GM23338 (cell line): ENCODE measurements at regions not wholly inside any gene's neighbourhood (a gene's known extent, or its start where the extent isn't known, plus 50 kb on each side); places are given as distances from the start of the nearest gene placed in this dataset.

Experiments used
- ATAC-seq: fragments of 200-7000 bp; cut with Tn5 transposase; 3 replicates; pipeline ENCODE4 v1.9.1; 2020
- DNase-seq: peaks from one replicate; pipeline ENCODE4 v3.0.0-alpha.2; 2015; ENCODE audit warnings: low spot score
- H2AFZ ChIP-seq: fragments of 200-600 bp; sonication (generic); 2 replicates; pipeline ENCODE4 v1.8.0; 2016; ENCODE audit warnings: antibody characterized with exemption, mild to moderate bottlenecking, moderate library complexity
- H3F3A ChIP-seq: fragments of 200-600 bp; sonication (generic); replicated peaks from 2 replicates; pipeline ENCODE4 v1.8.0; 2017; ENCODE audit warnings: antibody characterized with exemption, mixed run types, low read depth
- H3K27ac ChIP-seq: fragments of 200-600 bp; sonication (generic); 2 replicates; pipeline ENCODE4 v1.6.1; 2016; ENCODE audit warnings: low read depth
- H3K27me3 ChIP-seq: fragments of 200-600 bp; sonication (generic); 2 replicates; pipeline ENCODE4 v1.8.0; 2016; ENCODE audit warnings: mild to moderate bottlenecking, mixed run types, moderate library complexity; ENCODE audit not compliant: insufficient read depth
- H3K36me3 ChIP-seq: fragments of 200-600 bp; sonication (generic); 2 replicates; pipeline ENCODE4 v1.8.0; 2016; ENCODE audit warnings: mild to moderate bottlenecking; ENCODE audit not compliant: insufficient read depth
- H3K4me1 ChIP-seq: fragments of 200-600 bp; sonication (generic); 2 replicates; pipeline ENCODE4 v1.8.0; 2016; ENCODE audit warnings: mild to moderate bottlenecking, moderate library complexity; ENCODE audit not compliant: insufficient read depth
- H3K4me2 ChIP-seq: fragments of 200-600 bp; sonication (generic); 2 replicates; pipeline ENCODE4 v1.7.1; 2017; ENCODE audit warnings: mixed run types
- H3K4me3 ChIP-seq: fragments of 200-600 bp; sonication (generic); 2 replicates; pipeline ENCODE4 v1.6.1; 2016; ENCODE audit warnings: mixed run types
- H3K79me2 ChIP-seq: fragments of 200-600 bp; sonication (generic); replicated peaks from 2 replicates; pipeline ENCODE4 v1.8.0; 2017; ENCODE audit warnings: mild to moderate bottlenecking; ENCODE audit not compliant: insufficient read depth
- H3K9me2 ChIP-seq: fragments of 200-600 bp; sonication (generic); 2 replicates; pipeline ENCODE4 v1.8.0; 2017; ENCODE audit not compliant: insufficient read depth
- H4K20me1 ChIP-seq: fragments of 200-600 bp; sonication (generic); replicated peaks from 2 replicates; pipeline ENCODE4 v1.8.0; 2017; ENCODE audit warnings: mild to moderate bottlenecking; ENCODE audit not compliant: insufficient read depth
- H3K27ac Mint-ChIP-seq: 2 replicates; pipeline ENCODE4 v1.8.0; 2020; ENCODE audit warnings: inconsistent platforms, mild to moderate bottlenecking, moderate library complexity, mixed read lengths
- H3K27me3 Mint-ChIP-seq: 3 replicates; pipeline ENCODE4 v1.8.0; 2022; ENCODE audit warnings: low read depth, mild to moderate bottlenecking, moderate library complexity, mixed read lengths, inconsistent platforms; ENCODE audit not compliant: insufficient read depth, poor library complexity
- H3K36me3 Mint-ChIP-seq: 3 replicates; pipeline ENCODE4 v1.8.0; 2021; ENCODE audit warnings: low read depth, mild to moderate bottlenecking, inconsistent platforms, moderate library complexity, mixed read lengths
- H3K4me1 Mint-ChIP-seq: 3 replicates; pipeline ENCODE4 v1.8.0; 2020; ENCODE audit warnings: mild to moderate bottlenecking, inconsistent platforms, mixed read lengths
- H3K4me3 Mint-ChIP-seq: 3 replicates; pipeline ENCODE4 v1.8.0; 2021; ENCODE audit warnings: moderate library complexity, mild to moderate bottlenecking, inconsistent platforms, mixed read lengths
- H3K9me3 Mint-ChIP-seq: 3 replicates; pipeline ENCODE4 v1.8.0; 2020; ENCODE audit warnings: moderate library complexity, mild to moderate bottlenecking, inconsistent platforms, mixed read lengths
- CREB1 ChIP-seq: fragments of 250-450 bp; sonication (Bioruptor Pico); IDR thresholded peaks from 2 replicates; pipeline ENCODE4 v1.5.0; 2020; ENCODE audit warnings: low read depth, mild to moderate bottlenecking, moderate library complexity
- CTCF ChIP-seq, 2 experiments: fragments of 200-600 bp in 1 of 2; sonication (generic) in 1 of 2; conservative IDR thresholded peaks; 2 replicates each; pipeline versions ENCODE4 v1.5.1 to v1.6.1; 2016 to 2017; ENCODE audit warnings: antibody characterized with exemption in 2 of 2, low read depth in 2 of 2, mild to moderate bottlenecking in 2 of 2, moderate library complexity in 1 of 2
- EZH2 ChIP-seq: fragments of 200-600 bp; sonication (generic); IDR thresholded peaks from one replicate; pipeline ENCODE4 v1.8.0; 2017; ENCODE audit warnings: antibody characterized with exemption, mild to moderate bottlenecking, low read depth; ENCODE audit not compliant: unreplicated experiment
- EZH2phosphoT487 ChIP-seq: fragments of 200-600 bp; sonication (generic); IDR thresholded peaks from one replicate; pipeline ENCODE4 v1.8.1; 2018; ENCODE audit warnings: antibody characterized with exemption; ENCODE audit not compliant: unreplicated experiment
- NANOG ChIP-seq: IDR thresholded peaks from 2 replicates; pipeline ENCODE4 v1.6.1; 2016; ENCODE audit warnings: antibody characterized with exemption, borderline replicate concordance
- POLR2AphosphoS5 ChIP-seq: IDR thresholded peaks from 2 replicates; pipeline ENCODE4 v1.6.1; 2016; ENCODE audit warnings: antibody characterized with exemption, low read depth
- REST ChIP-seq: IDR thresholded peaks from one replicate; pipeline ENCODE4 v1.6.1; 2018; ENCODE audit warnings: antibody characterized with exemption; ENCODE audit not compliant: unreplicated experiment
- STAT1 ChIP-seq: IDR thresholded peaks from one replicate; pipeline ENCODE4 v1.6.1; 2016; ENCODE audit warnings: antibody characterized with exemption; ENCODE audit not compliant: unreplicated experiment
- ZNF114 ChIP-seq: fragments of 250-450 bp; sonication (Bioruptor Pico); IDR thresholded peaks from 2 replicates; pipeline ENCODE4 v1.5.0; 2020; ENCODE audit warnings: mild to moderate bottlenecking, moderate library complexity
- ZNF331 ChIP-seq: fragments of 250-450 bp; sonication (Bioruptor Pico); IDR thresholded peaks from 2 replicates; pipeline ENCODE4 v1.5.0; 2020; ENCODE audit warnings: low read depth, mild to moderate bottlenecking, moderate library complexity
- TF ChIP-seq, protein P1 (sequence below): IDR thresholded peaks from 2 replicates; pipeline ENCODE4 v1.6.1; 2016; ENCODE audit warnings: antibody characterized with exemption

GRCh38 chr1:214838351-214838750 lies 235.4 kb downstream of the CENPF start (continued):
- TF ChIP-seq, protein P1, sequence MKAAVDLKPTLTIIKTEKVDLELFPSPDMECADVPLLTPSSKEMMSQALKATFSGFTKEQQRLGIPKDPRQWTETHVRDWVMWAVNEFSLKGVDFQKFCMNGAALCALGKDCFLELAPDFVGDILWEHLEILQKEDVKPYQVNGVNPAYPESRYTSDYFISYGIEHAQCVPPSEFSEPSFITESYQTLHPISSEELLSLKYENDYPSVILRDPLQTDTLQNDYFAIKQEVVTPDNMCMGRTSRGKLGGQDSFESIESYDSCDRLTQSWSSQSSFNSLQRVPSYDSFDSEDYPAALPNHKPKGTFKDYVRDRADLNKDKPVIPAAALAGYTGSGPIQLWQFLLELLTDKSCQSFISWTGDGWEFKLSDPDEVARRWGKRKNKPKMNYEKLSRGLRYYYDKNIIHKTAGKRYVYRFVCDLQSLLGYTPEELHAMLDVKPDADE = no peak

- no peaks in the 10 kb centered on the region for H4K20me1 ChIP-seq
- Mint-ChIP-seq H3K4me3 (no peak overlapping the region), H3K27ac (no peak overlapping the region), H3K9me3 (no peaks in the 10 kb centered on the region), H3K27me3 (no peaks in the 10 kb centered on the region), H3K36me3 (no peaks in the 10 kb centered on the region), H3K4me1 (no peaks in the 10 kb centered on the region)
- H3K27me3 ChIP-seq = no peaks in the 10 kb centered on the region
- TF ChIP-seq REST = no peak
- H3K79me2 ChIP-seq = no peaks in the 10 kb centered on the region
- no peak overlapping the region for H3K4me2 ChIP-seq
- H3K4me1 ChIP-seq = no peaks in the 10 kb centered on the region
- H3F3A ChIP-seq = no peaks in the 10 kb centered on the region
- H3K36me3 ChIP-seq = no peaks in the 10 kb centered on the region
- 0 out of 2 replicates have a peak, but pooled peaks cover 9% of the 10 kb centered on the region for H3K9me2 ChIP-seq
- DNase-seq (no peak), ATAC-seq (no peak)
- H3K27ac ChIP-seq = no peak overlapping the region
- no peak overlapping the region for H2AFZ ChIP-seq
- H3K4me3 ChIP-seq = no peak overlapping the region
These were observed 237.4 kb downstream of the CENPF start for GRCh38 chr1:214840356-214840755.

DNA sequence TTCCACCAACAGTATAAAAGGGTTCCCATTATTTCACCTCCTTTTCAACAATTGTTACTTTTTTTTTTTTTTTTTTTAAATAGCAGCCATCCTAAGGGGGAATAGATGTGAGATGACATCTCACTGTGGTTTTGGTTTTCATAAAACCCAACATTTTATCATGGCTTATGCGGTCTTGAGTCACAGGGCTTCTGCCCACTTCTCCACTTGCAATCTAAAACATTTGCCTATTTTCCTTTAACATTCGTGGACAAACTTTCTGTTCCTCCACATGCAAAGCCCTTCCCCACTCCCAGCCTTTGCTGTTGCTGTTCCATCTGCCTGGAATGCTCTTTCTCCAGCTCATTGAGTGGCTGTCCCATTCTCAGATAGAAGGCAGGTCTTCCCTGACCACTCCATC lies 239.7 kb upstream of the KCNK2 start:
- Mint-ChIP-seq H3K4me1 (peaks cover 9% of the 10 kb centered on the region), H3K36me3 (no peaks in the 10 kb centered on the region), H3K27ac (no peak overlapping the region), H3K4me3 (no peak overlapping the region), H3K9me3 (no peaks in the 10 kb centered on the region), H3K27me3 (no peaks in the 10 kb centered on the region)
- DNase-seq = no peak
- H3K4me2 ChIP-seq = no peak overlapping the region
- no peaks in the 10 kb centered on the region for H4K20me1 ChIP-seq
- no peak overlapping the region for H2AFZ ChIP-seq
- H3K9me2 ChIP-seq = 0 out of 2 replicates have a peak, but pooled peaks cover 10% of the 10 kb centered on the region
- peaks cover 5% of the 10 kb centered on the region; the same call in 1 of the 2 replicates for H3K4me1 ChIP-seq
- no peak overlapping the region for H3K4me3 ChIP-seq
- H3K79me2 ChIP-seq = no peaks in the 10 kb centered on the region
- no peak for ATAC-seq
- H3K27ac ChIP-seq = no peak overlapping the region
- no peaks in the 10 kb centered on the region for H3K36me3 ChIP-seq
- no peaks in the 10 kb centered on the region for H3K27me3 ChIP-seq
- H3F3A ChIP-seq = no peaks in the 10 kb centered on the region
- no peak for TF ChIP-seq POLR2AphosphoS5
- TF ChIP-seq CREB1 (CRISPR knock-in tag) = no peak
- no peak for TF ChIP-seq STAT1
- TF ChIP-seq NANOG = no peak
- TF ChIP-seq EZH2phosphoT487 = no peak
- no peak for TF ChIP-seq CTCF (conservative IDR thresholded peaks at IDR 0.05; ENCODE audit: low read depth in 2 of 2)
- TF ChIP-seq ZNF114 (CRISPR knock-in tag) = no peak
- TF ChIP-seq ZNF331 (CRISPR knock-in tag) = no peak
- no peak for TF ChIP-seq EZH2
